HG03066 (cell line): ENCODE measurements at regions not wholly inside any gene's neighbourhood (a gene's known extent, or its start where the extent isn't known, plus 50 kb on each side); places are given as distances from the start of the nearest gene placed in this dataset.

ENCODE experiments used
- ATAC-seq: cut with Tn5 transposase; IDR thresholded peaks from one replicate; pipeline ENCODE4 v1.9.1; 2021; ENCODE audit warnings: low read depth; ENCODE audit not compliant: unreplicated experiment

GRCh38 chr1:34645109-34645688, 109.6 kb upstream of the GJB5 start:
- ATAC-seq: no peak

- no peak for ATAC-seq
Measured at GRCh38 chr1:34645919-34646318, 108.9 kb upstream of the GJB5 start.

- no peak for ATAC-seq
Measured at GRCh38 chr1:34648501-34648900, 106.3 kb upstream of the GJB5 start.

- no peak for ATAC-seq
Measured at GRCh38 chr1:34650090-34650489, 104.8 kb upstream of the GJB5 start.

- ATAC-seq: no peak
Measured at GRCh38 chr1:34650800-34651199, 104.0 kb upstream of the GJB5 start.

GRCh38 chr1:34653110-34653509, 101.7 kb upstream of the GJB5 start:
- no peak for ATAC-seq

- no peak for ATAC-seq
Measured at GRCh38 chr1:34655206-34655874, 99.5 kb upstream of the GJB5 start.

GRCh38 chr1:34655875-34656240, 99.0 kb upstream of the GJB5 start:
- ATAC-seq: no peak

- no peak for ATAC-seq
Measured at GRCh38 chr1:34656299-34656698, 98.5 kb upstream of the GJB5 start.

- no peak for ATAC-seq
Measured at GRCh38 chr1:34656731-34657130, 98.1 kb upstream of the GJB5 start.

GRCh38 chr1:34657266-34657665, 97.6 kb upstream of the GJB5 start:
- no peak for ATAC-seq

- no peak for ATAC-seq
Measured at GRCh38 chr1:34657849-34658248, 97.0 kb upstream of the GJB5 start.

- ATAC-seq: no peak
Measured at GRCh38 chr1:34663031-34663430, 91.8 kb upstream of the GJB5 start.

- no peak for ATAC-seq
Measured at GRCh38 chr1:34668063-34668462, 86.8 kb upstream of the GJB5 start.

GRCh38 chr1:34670982-34671381, 83.9 kb upstream of the GJB5 start:
- no peak for ATAC-seq

- no peak for ATAC-seq
Measured at GRCh38 chr1:34671887-34672286, 83.0 kb upstream of the GJB5 start.

GRCh38 chr1:34681480-34682451, 73.1 kb upstream of the GJB5 start:
- ATAC-seq: no peak

- no peak for ATAC-seq
Measured at GRCh38 chr1:34682452-34683223, 72.2 kb upstream of the GJB5 start.

- no peak for ATAC-seq
Measured at GRCh38 chr1:34683616-34684015, 71.2 kb upstream of the GJB5 start.

GRCh38 chr1:34684266-34684665, 70.6 kb upstream of the GJB5 start:
- ATAC-seq: no peak

- no peak for ATAC-seq
Measured at GRCh38 chr1:34685225-34685624, 69.6 kb upstream of the GJB5 start.
